Activated CD4-positive, alpha-beta memory T cell treated with anti-CD3 and anti-CD28 coated beads, Interleukin-2, amount 10 ng/mL, durations not matched to agents 7 days and 5 days (primary cell): ENCODE measurements at regions not wholly inside any gene's neighbourhood (a gene's known extent, or its start where the extent isn't known, plus 50 kb on each side); places are given as distances from the start of the nearest gene placed in this dataset.

Experiments used
- CTCF ChIA-PET: fragments of 350-600 bp; sonication (Branson Sonifier 250); formaldehyde crosslinking; loops from one replicate; lab custom pipeline; 2021; ENCODE audit warnings: antibody characterized with exemption, inconsistent platforms; lab: Charles Lee
- POLR2A ChIA-PET: fragments of 350-600 bp; sonication (Branson Sonifier 250); formaldehyde crosslinking; loops from one replicate; lab custom pipeline; 2021; ENCODE audit warnings: antibody characterized with exemption; lab: Charles Lee
- DNase-seq: peaks from one replicate; pipeline ENCODE4 v3.0.0-alpha.2; 2020
- H3K27ac Mint-ChIP-seq: one replicate; pipeline ENCODE4 v1.8.0; 2021; ENCODE audit warnings: mild to moderate bottlenecking, mixed read lengths
- H3K27me3 Mint-ChIP-seq: one replicate; pipeline ENCODE4 v1.8.0; 2021; ENCODE audit warnings: mixed read lengths
- H3K36me3 Mint-ChIP-seq: one replicate; pipeline ENCODE4 v1.8.0; 2021; ENCODE audit warnings: low read depth, mixed read lengths
- H3K4me1 Mint-ChIP-seq: one replicate; pipeline ENCODE4 v1.8.0; 2021; ENCODE audit warnings: mixed read lengths
- H3K4me3 Mint-ChIP-seq: one replicate; pipeline ENCODE4 v1.8.0; 2021; ENCODE audit warnings: mild to moderate bottlenecking, mixed read lengths
- H3K9me3 Mint-ChIP-seq: one replicate; pipeline ENCODE4 v1.8.0; 2021; ENCODE audit warnings: mixed read lengths

- Mint-ChIP-seq H3K27ac (no peak overlapping the region), H3K4me1 (no peaks in the 10 kb centered on the region), H3K4me3 (no peak overlapping the region), H3K9me3 (no peaks in the 10 kb centered on the region), H3K27me3 (no peaks in the 10 kb centered on the region), H3K36me3 (no peaks in the 10 kb centered on the region)
- DNase-seq = no peak
- ChIA-PET POLR2A (no interaction called here), CTCF (no interaction called here)
These were observed 364.8 kb downstream of the ARAP2 start for GRCh38 chr4:35879479-35879878.

DNA sequence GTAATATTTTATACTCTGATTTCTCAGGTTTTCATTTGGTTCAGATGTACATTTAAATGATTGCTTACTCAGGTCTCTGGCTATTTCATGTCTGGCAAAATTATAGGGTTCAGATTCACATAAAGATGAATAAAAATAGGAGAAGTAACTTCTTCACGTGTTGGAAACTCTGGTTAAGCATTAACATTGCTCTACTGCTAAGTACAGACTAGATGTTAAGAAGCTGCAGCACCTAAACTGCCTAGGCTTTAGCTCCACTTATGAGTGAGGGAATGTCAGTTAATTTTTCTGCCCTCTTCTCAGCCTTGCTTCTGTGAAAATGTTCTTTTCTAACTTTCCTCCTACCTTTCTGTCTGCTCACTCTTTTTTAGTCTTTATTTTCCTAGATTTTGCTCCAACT, 361.2 kb downstream of the ARAP2 start:
- H3K27ac Mint-ChIP-seq = no peak overlapping the region
- ChIA-PET CTCF (no interaction called here), POLR2A (no interaction called here)
- no peak overlapping the region for H3K4me3 Mint-ChIP-seq
- no peaks in the 10 kb centered on the region for H3K36me3 Mint-ChIP-seq
- no peaks in the 10 kb centered on the region for H3K27me3 Mint-ChIP-seq
- no peak for DNase-seq
- no peaks in the 10 kb centered on the region for H3K4me1 Mint-ChIP-seq
- no peaks in the 10 kb centered on the region for H3K9me3 Mint-ChIP-seq

- Mint-ChIP-seq H3K9me3 (no peaks in the 10 kb centered on the region), H3K4me3 (no peak overlapping the region), H3K27ac (no peak overlapping the region), H3K36me3 (no peaks in the 10 kb centered on the region), H3K4me1 (no peaks in the 10 kb centered on the region), H3K27me3 (peaks cover 2% of the 10 kb centered on the region)
- POLR2A ChIA-PET = no interaction called here
- CTCF ChIA-PET = no interaction called here
- no peak for DNase-seq
These were observed 359.4 kb downstream of the ARAP2 start for GRCh38 chr4:35884714-35885480.

GRCh38 chr4:35897808-35898207, 346.5 kb downstream of the ARAP2 start:
- CTCF ChIA-PET = no interaction called here
- POLR2A ChIA-PET = no interaction called here
- H3K36me3 Mint-ChIP-seq = no peaks in the 10 kb centered on the region

GRCh38 chr4:35900286-35901243, 343.7 kb downstream of the ARAP2 start:
- ChIA-PET POLR2A (no interaction called here), CTCF (no interaction called here)
- H3K9me3 Mint-ChIP-seq = no peaks in the 10 kb centered on the region
- H3K27me3 Mint-ChIP-seq = no peaks in the 10 kb centered on the region
- no peak for DNase-seq
- no peaks in the 10 kb centered on the region for H3K36me3 Mint-ChIP-seq
- H3K27ac Mint-ChIP-seq = no peak overlapping the region
- no peak overlapping the region for H3K4me3 Mint-ChIP-seq
- no peaks in the 10 kb centered on the region for H3K4me1 Mint-ChIP-seq

More at GRCh38 chr4:35897808-35898207, 346.5 kb downstream of the ARAP2 start:
- Mint-ChIP-seq H3K4me3 (no peak overlapping the region), H3K27me3 (peaks cover 4% of the 10 kb centered on the region), H3K4me1 (no peaks in the 10 kb centered on the region), H3K9me3 (no peaks in the 10 kb centered on the region), H3K27ac (no peak overlapping the region)
- DNase-seq = no peak

- no peak overlapping the region for H3K27ac Mint-ChIP-seq
- no peaks in the 10 kb centered on the region for H3K4me1 Mint-ChIP-seq
- H3K4me3 Mint-ChIP-seq = no peak overlapping the region
- no peaks in the 10 kb centered on the region for H3K36me3 Mint-ChIP-seq
- no peak for DNase-seq
- CTCF ChIA-PET = no interaction called here
- POLR2A ChIA-PET = no interaction called here
- H3K9me3 Mint-ChIP-seq = no peaks in the 10 kb centered on the region
- peaks cover 3% of the 10 kb centered on the region for H3K27me3 Mint-ChIP-seq
These were observed 332.1 kb downstream of the ARAP2 start for GRCh38 chr4:35912174-35912573.

DNA sequence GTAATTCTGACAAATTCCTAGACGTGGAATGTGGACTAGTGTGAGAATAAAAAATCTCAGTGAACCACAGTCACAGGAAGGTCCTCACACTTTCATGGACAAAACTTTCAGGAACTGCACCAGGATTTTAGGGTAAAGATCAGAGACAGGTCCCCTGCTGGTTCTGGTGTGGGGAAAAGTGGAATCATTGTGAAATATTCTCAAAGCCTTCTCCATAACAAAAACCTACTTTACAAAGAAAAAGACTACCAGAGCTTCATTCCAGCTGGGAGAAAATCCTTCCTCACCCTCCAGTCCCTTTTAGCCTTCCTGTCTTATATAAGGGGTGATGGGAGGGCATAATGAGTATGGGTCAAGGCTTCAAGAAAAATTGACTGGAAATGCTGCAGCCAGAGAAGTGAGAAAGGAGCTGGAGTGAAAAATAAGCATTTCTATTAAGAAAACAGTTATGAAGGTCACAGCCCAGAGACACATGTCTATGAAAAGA, 325.8 kb downstream of the ARAP2 start:
- H3K4me1 Mint-ChIP-seq = no peaks in the 10 kb centered on the region
- CTCF ChIA-PET = no interaction called here
- DNase-seq = no peak
- POLR2A ChIA-PET = no interaction called here
- peaks cover 4% of the 10 kb centered on the region for H3K27me3 Mint-ChIP-seq
- no peak overlapping the region for H3K27ac Mint-ChIP-seq
- H3K4me3 Mint-ChIP-seq = no peak overlapping the region
- H3K9me3 Mint-ChIP-seq = no peaks in the 10 kb centered on the region
- no peaks in the 10 kb centered on the region for H3K36me3 Mint-ChIP-seq

GRCh38 chr4:35925806-35926205, 318.5 kb downstream of the ARAP2 start:
- ChIA-PET POLR2A (no interaction called here), CTCF (no interaction called here)
- no peak for DNase-seq
- H3K4me3 Mint-ChIP-seq = no peak overlapping the region
- H3K27ac Mint-ChIP-seq = no peak overlapping the region
- H3K36me3 Mint-ChIP-seq = no peaks in the 10 kb centered on the region
- no peaks in the 10 kb centered on the region for H3K4me1 Mint-ChIP-seq
- H3K27me3 Mint-ChIP-seq = peaks cover 10% of the 10 kb centered on the region
- H3K9me3 Mint-ChIP-seq = no peaks in the 10 kb centered on the region

DNA sequence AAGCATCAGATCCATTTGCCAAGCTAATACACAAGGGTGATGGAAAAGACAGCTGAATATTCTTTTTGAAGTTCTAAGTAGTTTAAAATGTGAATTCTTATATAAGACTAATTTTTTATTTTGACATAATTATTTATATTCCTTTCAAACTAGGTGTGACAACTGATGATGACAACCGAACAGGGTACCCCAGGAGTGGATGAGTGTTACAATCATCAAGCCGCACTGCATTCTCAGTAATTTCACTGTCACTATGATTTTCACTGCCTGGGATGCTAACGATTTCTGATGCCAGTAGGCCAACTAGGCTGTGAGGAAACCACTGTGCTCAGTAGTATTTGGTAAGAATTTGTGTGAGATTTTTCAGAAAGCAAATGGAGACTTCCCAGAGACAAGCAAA, 317.5 kb downstream of the ARAP2 start:
- POLR2A ChIA-PET = no interaction called here
- no peaks in the 10 kb centered on the region for H3K9me3 Mint-ChIP-seq
- H3K27ac Mint-ChIP-seq = no peak overlapping the region
- no peaks in the 10 kb centered on the region for H3K4me1 Mint-ChIP-seq
- H3K36me3 Mint-ChIP-seq = no peaks in the 10 kb centered on the region
- peaks cover 11% of the 10 kb centered on the region for H3K27me3 Mint-ChIP-seq
- CTCF ChIA-PET = no interaction called here
- no peak for DNase-seq
- H3K4me3 Mint-ChIP-seq = no peak overlapping the region

DNA sequence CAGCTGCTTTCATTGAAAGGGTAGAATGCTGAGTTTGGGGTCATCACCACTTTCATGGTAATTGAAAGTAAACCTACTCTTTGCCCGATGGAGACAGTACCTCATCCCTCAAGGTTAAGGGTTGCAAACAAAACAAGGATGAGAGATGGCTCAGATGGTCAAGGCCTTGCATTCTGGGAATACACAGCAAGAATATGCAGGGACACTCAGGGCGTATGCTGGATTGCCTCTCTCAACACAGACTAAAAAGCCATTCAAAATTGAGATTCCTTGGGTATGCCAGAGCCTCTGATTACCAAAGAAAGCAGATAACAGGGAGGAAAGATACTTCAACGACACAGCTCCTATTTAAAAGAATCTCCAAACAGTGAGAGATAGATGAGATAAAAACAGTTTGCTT, 310.4 kb downstream of the ARAP2 start:
- H3K4me3 Mint-ChIP-seq = no peak overlapping the region
- no peak overlapping the region for H3K27ac Mint-ChIP-seq
- no peaks in the 10 kb centered on the region for H3K36me3 Mint-ChIP-seq
- peaks cover 12% of the 10 kb centered on the region for H3K27me3 Mint-ChIP-seq
- ChIA-PET CTCF (interaction anchor here (0.7 to 1.4 kb wide), 8 partner anchors 11 to 183 kb away, joined by 3 to 4 read pairs (median 3); no protein-coding TSS in a partner anchor), POLR2A (no interaction called here)
- H3K4me1 Mint-ChIP-seq = no peaks in the 10 kb centered on the region
- no peak for DNase-seq
- no peaks in the 10 kb centered on the region for H3K9me3 Mint-ChIP-seq

DNA sequence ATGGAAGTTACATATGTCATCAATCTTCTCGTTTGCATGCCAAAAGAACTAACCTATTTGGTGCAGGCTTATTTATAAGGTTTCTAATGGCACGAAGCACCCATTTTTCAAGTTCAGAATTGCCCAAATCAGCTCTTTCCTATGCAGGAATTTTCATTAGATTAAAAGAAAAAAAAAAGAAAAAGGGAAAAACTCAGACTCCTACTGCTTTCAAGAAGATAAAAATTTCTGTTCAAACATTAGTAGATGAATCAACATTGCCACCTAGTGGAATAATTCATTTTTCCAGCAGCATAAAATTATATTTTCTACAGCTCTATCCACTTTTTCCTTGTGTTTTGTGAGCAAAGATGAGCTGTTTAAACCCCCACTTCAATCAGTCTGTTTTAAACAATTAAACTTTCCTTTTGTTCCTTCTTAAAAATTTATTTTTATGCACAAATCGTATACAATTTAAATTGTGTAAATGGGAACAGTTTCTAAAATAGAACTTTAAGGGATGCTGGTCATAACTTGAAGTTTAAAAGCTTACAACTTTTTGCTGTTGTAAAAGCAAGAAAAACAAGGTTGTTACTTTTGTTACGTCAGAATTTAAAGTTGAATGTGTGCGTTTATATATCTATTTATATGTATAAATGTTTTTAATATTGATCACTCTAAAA, 309.9 kb downstream of the ARAP2 start:
- CTCF ChIA-PET = interaction anchor here (0.7 to 1.4 kb wide), 8 partner anchors 10 to 465 kb away, joined by 3 to 4 read pairs (median 3); no protein-coding TSS in a partner anchor
- no peaks in the 10 kb centered on the region for H3K9me3 Mint-ChIP-seq
- POLR2A ChIA-PET = no interaction called here
- H3K36me3 Mint-ChIP-seq = no peaks in the 10 kb centered on the region
- no peak overlapping the region for H3K27ac Mint-ChIP-seq
- no peaks in the 10 kb centered on the region for H3K4me1 Mint-ChIP-seq
- no peak for DNase-seq
- peaks cover 12% of the 10 kb centered on the region for H3K27me3 Mint-ChIP-seq
- H3K4me3 Mint-ChIP-seq = no peak overlapping the region

GRCh38 chr4:35938936-35939335, 305.4 kb downstream of the ARAP2 start:
- H3K36me3 Mint-ChIP-seq = no peaks in the 10 kb centered on the region
- ChIA-PET POLR2A (no interaction called here), CTCF (no interaction called here)
- H3K4me3 Mint-ChIP-seq = no peak overlapping the region
- no peak for DNase-seq
- no peaks in the 10 kb centered on the region for H3K4me1 Mint-ChIP-seq
- no peaks in the 10 kb centered on the region for H3K27me3 Mint-ChIP-seq
- H3K27ac Mint-ChIP-seq = no peak overlapping the region
- no peaks in the 10 kb centered on the region for H3K9me3 Mint-ChIP-seq

DNA sequence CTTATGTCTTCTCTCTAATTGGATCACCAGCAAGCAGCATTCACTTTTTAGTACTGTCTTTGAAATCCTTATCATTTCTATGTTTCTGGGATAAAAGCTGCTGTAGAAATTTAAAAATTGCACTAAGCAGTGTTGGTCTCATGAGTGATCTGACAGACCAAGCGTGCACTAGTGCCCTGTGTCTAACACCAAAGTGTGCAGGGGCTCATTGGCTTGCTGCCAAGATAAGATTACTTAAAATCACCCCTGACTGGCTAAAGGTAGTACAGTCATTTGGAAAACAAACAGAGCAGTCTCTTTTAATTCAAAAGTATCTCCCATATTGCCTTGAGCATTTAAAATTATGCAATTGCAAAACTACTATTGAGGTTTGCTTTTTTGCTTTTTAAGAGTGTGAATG, 304.6 kb downstream of the ARAP2 start:
- Mint-ChIP-seq H3K27me3 (no peaks in the 10 kb centered on the region), H3K9me3 (no peaks in the 10 kb centered on the region), H3K36me3 (no peaks in the 10 kb centered on the region), H3K27ac (no peak overlapping the region), H3K4me3 (no peak overlapping the region), H3K4me1 (no peaks in the 10 kb centered on the region)
- CTCF ChIA-PET = no interaction called here
- no peak for DNase-seq
- POLR2A ChIA-PET = no interaction called here
